ENCODE measurements at regions not wholly inside any gene's neighbourhood (a gene's known extent, or its start where the extent isn't known, plus 50 kb on each side); places are given as distances from the start of the nearest gene placed in this dataset. TPM values are rescaled to one million over a fixed set of nuclear protein-coding genes. Genes with fewer than 3 reads are reported as not detected.
A peak's percentile ranks its signal among the peaks of the same experiment; 100 is the strongest.

GRCh38 chr12:45674181-45674977 lies 55.1 kb upstream of the ARID2 start:
- Histone ChIP-seq H3K14ac (ENCODE audit: low read length in 2 of 2) (no peak overlapping the region), H3K4me3 (ENCODE audit: insufficient read depth in 1 of 2, low read depth in 1 of 2, low read length in 2 of 2) (no peak overlapping the region), H3K36me3 (ENCODE audit: control insufficient read depth in 1 of 2, insufficient read depth in 2 of 2, low read depth in 1 of 2, low read length in 2 of 2) (no peaks in the 10 kb centered on the region), H3K4me2 (ENCODE audit: low read length, poor library complexity, severe bottlenecking) (no peak overlapping the region), H3K18ac (ENCODE audit: low read depth in 1 of 2, low read length in 2 of 2) (no peak overlapping the region), H2BK15ac (ENCODE audit: low read depth, poor library complexity, severe bottlenecking) (no peak overlapping the region), H3K27ac (ENCODE audit: low read length, poor library complexity, severe bottlenecking) (no peak overlapping the region), H3K9ac (ENCODE audit: low read length) (no peak overlapping the region), H2BK5ac (ENCODE audit: low read depth, low read length, poor library complexity, severe bottlenecking) (no peak overlapping the region), H3K27me3 (ENCODE audit: control insufficient read depth in 1 of 2, insufficient read depth in 1 of 2, low read length in 2 of 2) (no peaks in the 10 kb centered on the region), H2AFZ (ENCODE audit: low read depth, low read length) (no peak overlapping the region), H3K4me1 (ENCODE audit: control insufficient read depth, insufficient read depth, low read depth, low read length) (peaks cover 2% of the 10 kb centered on the region), H4K8ac (ENCODE audit: low read length) (no peak overlapping the region), H2BK12ac (ENCODE audit: low read length in 2 of 2) (no peak overlapping the region), H3K79me1 (replicated peaks; ENCODE audit: low read length, poor library complexity, severe bottlenecking) (no peaks in the 10 kb centered on the region), H2AK5ac (ENCODE audit: low read length, severe bottlenecking) (no peak overlapping the region), H4K91ac (ENCODE audit: low read length) (no peak overlapping the region), H2BK120ac (ENCODE audit: low read depth, low read length) (no peak overlapping the region), H3K4ac (ENCODE audit: low read depth in 1 of 2, low read length in 2 of 2) (no peak overlapping the region), H3K23ac (ENCODE audit: low read length in 2 of 2) (no peak overlapping the region), H3K9me3 (ENCODE audit: control insufficient read depth, low read length) (no peaks in the 10 kb centered on the region)
- WGBS = 5% methylated on average over 2 of the region's 6 CpGs
- peak; percentile 93 for DNase-seq

- no peak overlapping the region for H3K4ac ChIP-seq (ENCODE audit: low read depth in 1 of 2, low read length in 2 of 2)
- DNase-seq = no peak
- H3K27me3 ChIP-seq (ENCODE audit: control insufficient read depth in 1 of 2, insufficient read depth in 1 of 2, low read length in 2 of 2) = no peaks in the 10 kb centered on the region
- H3K36me3 ChIP-seq (ENCODE audit: control insufficient read depth in 1 of 2, insufficient read depth in 2 of 2, low read depth in 1 of 2, low read length in 2 of 2) = no peaks in the 10 kb centered on the region
- H2BK12ac ChIP-seq (ENCODE audit: low read length in 2 of 2) = peak overlapping the region in 1 of 2 experiments; percentile 59
- no peak overlapping the region for H2BK15ac ChIP-seq (ENCODE audit: low read depth, poor library complexity, severe bottlenecking)
- H2BK120ac ChIP-seq (ENCODE audit: low read depth, low read length) = no peak overlapping the region
- no peak overlapping the region for H4K8ac ChIP-seq (ENCODE audit: low read length)
- no peak overlapping the region for H3K27ac ChIP-seq (ENCODE audit: low read length, poor library complexity, severe bottlenecking)
- peaks cover 2% of the 10 kb centered on the region for H3K4me1 ChIP-seq (ENCODE audit: control insufficient read depth, insufficient read depth, low read depth, low read length)
- no peak overlapping the region for H2BK5ac ChIP-seq (ENCODE audit: low read depth, low read length, poor library complexity, severe bottlenecking)
- no peaks in the 10 kb centered on the region for H3K9me3 ChIP-seq (ENCODE audit: control insufficient read depth, low read length)
- H4K91ac ChIP-seq (ENCODE audit: low read length) = no peak overlapping the region
- no CpG with 5 or more reads among the region's 2 CpGs for WGBS
- H3K23ac ChIP-seq (ENCODE audit: low read length in 2 of 2) = no peak overlapping the region
- no peak overlapping the region for H3K4me3 ChIP-seq (ENCODE audit: insufficient read depth in 1 of 2, low read depth in 1 of 2, low read length in 2 of 2)
- no peak overlapping the region for H3K14ac ChIP-seq (ENCODE audit: low read length in 2 of 2)
- no peak overlapping the region for H2AK5ac ChIP-seq (ENCODE audit: low read length, severe bottlenecking)
- no peak overlapping the region for H2AFZ ChIP-seq (ENCODE audit: low read depth, low read length)
- no peak overlapping the region for H3K9ac ChIP-seq (ENCODE audit: low read length)
- H3K4me2 ChIP-seq (ENCODE audit: low read length, poor library complexity, severe bottlenecking) = no peak overlapping the region
- H3K18ac ChIP-seq (ENCODE audit: low read depth in 1 of 2, low read length in 2 of 2) = no peak overlapping the region
- no peaks in the 10 kb centered on the region for H3K79me1 ChIP-seq (replicated peaks; ENCODE audit: low read length, poor library complexity, severe bottlenecking)
These were observed 54.0 kb upstream of the ARID2 start for GRCh38 chr12:45675534-45675933.

Small RNAs in the stretch of these regions (small RNA-seq; reads per million reads assigned to genes)
- gene RF00026 (ENCODE audit: low read depth) = not detected
